Natural killer cell (primary cell): ENCODE measurements at regions not wholly inside any gene's neighbourhood (a gene's known extent, or its start where the extent isn't known, plus 50 kb on each side); places are given as distances from the start of the nearest gene placed in this dataset.

Experiments
- ATAC-seq, 3 donors: fragments of 150-1000 bp in 2 of 3; fragments of 200-7000 bp in 1 of 3; cut with Tn5 transposase; 1 replicate in 1 of 3; 2 replicates in 2 of 3; pipeline ENCODE4 v1.10.0; 2021; ENCODE audit warnings: mild to moderate bottlenecking in 2 of 3, moderate library complexity in 2 of 3
- DNase-seq, 2 donors: peaks; one replicate each; pipeline versions ENCODE4 v3.0.0 to v3.0.0-alpha.2; 2013 to 2021; ENCODE audit warnings: mixed read lengths in 1 of 2
- H3K27ac ChIP-seq: one replicate; pipeline ENCODE4 v1.5.1; 2013; ENCODE audit warnings: mild to moderate bottlenecking, low read length
- H3K27me3 ChIP-seq: one replicate; pipeline ENCODE4 v1.6.1; 2013; ENCODE audit warnings: low read length; ENCODE audit not compliant: control insufficient read depth, insufficient read depth
- H3K36me3 ChIP-seq: one replicate; pipeline ENCODE4 v1.6.1; 2013; ENCODE audit warnings: low read length; ENCODE audit not compliant: control insufficient read depth, insufficient read depth
- H3K4me1 ChIP-seq: one replicate; pipeline ENCODE4 v1.6.1; 2013; ENCODE audit warnings: low read length; ENCODE audit not compliant: control insufficient read depth, insufficient read depth
- H3K4me3 ChIP-seq: one replicate; pipeline ENCODE4 v1.5.1; 2013; ENCODE audit warnings: low read length
- H3K9me3 ChIP-seq: one replicate; pipeline ENCODE4 v1.6.1; 2013; ENCODE audit warnings: low read length; ENCODE audit not compliant: control insufficient read depth, insufficient read depth
- H3K27ac Mint-ChIP-seq, 2 donors: one replicate each; pipeline ENCODE4 v1.8.0; 2022; ENCODE audit warnings: mild to moderate bottlenecking in 2 of 2, mixed read lengths in 2 of 2, moderate library complexity in 1 of 2
- H3K27me3 Mint-ChIP-seq, 2 donors: one replicate each; pipeline ENCODE4 v1.8.0; 2022; ENCODE audit warnings: low read depth in 2 of 2, mixed read lengths in 2 of 2
- H3K36me3 Mint-ChIP-seq: one replicate; pipeline ENCODE4 v1.8.0; 2022; ENCODE audit warnings: mixed read lengths
- H3K4me1 Mint-ChIP-seq, 2 donors: one replicate each; pipeline ENCODE4 v1.8.0; 2022; ENCODE audit warnings: mixed read lengths in 2 of 2
- H3K4me3 Mint-ChIP-seq: one replicate; pipeline ENCODE4 v1.8.0; 2022; ENCODE audit warnings: mild to moderate bottlenecking, moderate library complexity, mixed read lengths
- H3K9me3 Mint-ChIP-seq, 2 donors: one replicate each; pipeline ENCODE4 v1.8.0; 2022; ENCODE audit warnings: mixed read lengths in 2 of 2
- CTCF ChIP-seq: fragments of 200-600 bp; IDR thresholded peaks from one replicate; pipeline ENCODE4 v1.8.0; 2022; ENCODE audit warnings: antibody characterized with exemption
- WGBS: methylation state at CpG from one replicate; pipeline ENCODE4 v1.1.7; 2013; ENCODE audit warnings: missing lambda C conversion rate; ENCODE audit not compliant: insufficient coverage; 5-methylcytosine and 5-hydroxymethylcytosine counted together
- intact Hi-C: fragments of 100-400 bp; cut with micrococcal nuclease; formaldehyde crosslinking; loops from one replicate; pipeline ENCODE4 v1.14.2; 2022

DNA sequence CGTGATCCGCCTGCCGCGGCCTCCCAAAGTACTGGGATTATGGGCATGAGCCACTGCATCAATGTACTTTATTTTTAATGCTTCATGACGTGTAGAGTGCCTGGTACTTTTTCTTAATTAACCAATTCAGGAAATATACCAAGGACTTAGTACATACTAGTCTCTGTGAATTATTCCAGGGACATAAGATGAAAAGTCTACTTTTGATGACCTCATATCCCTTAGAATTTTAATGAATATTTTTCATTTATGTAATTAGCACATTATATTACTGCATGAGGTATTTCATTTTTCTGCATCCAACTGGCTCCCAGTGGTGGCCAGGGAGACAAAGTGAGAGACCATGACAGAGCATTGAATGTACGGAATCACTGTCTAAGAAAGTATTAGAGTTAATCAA, 577.7 kb upstream of the NOVA1 start:
- TF ChIP-seq CTCF, result no peak
- Mint-ChIP-seq H3K4me1 (no peaks in the 10 kb centered on the region), H3K4me3 (no peak overlapping the region), H3K27ac (no peak overlapping the region), H3K27me3 (no peaks in the 10 kb centered on the region), H3K9me3 (peaks cover 7 to 17% of the 10 kb centered on the region in 2 donors), H3K36me3 (peaks cover 9% of the 10 kb centered on the region)
- Histone ChIP-seq H3K27ac (no peak overlapping the region), H3K4me1 (no peaks in the 10 kb centered on the region), H3K36me3 (no peaks in the 10 kb centered on the region), H3K27me3 (no peaks in the 10 kb centered on the region), H3K4me3 (no peak overlapping the region), H3K9me3 (peaks cover 6% of the 10 kb centered on the region)
- no peak for ATAC-seq
- 78% methylated on average over 5 of the region's 6 CpGs for WGBS
- no peak for DNase-seq
- intact Hi-C loops, result no loop called here

- H3K27ac Mint-ChIP-seq, result no peak overlapping the region
- ATAC-seq (no peak), DNase-seq (no peak)
- intact Hi-C loops, result no loop called here
- Histone ChIP-seq H3K27ac (no peak overlapping the region), H3K4me3 (no peak overlapping the region), H3K36me3 (no peaks in the 10 kb centered on the region), H3K27me3 (no peaks in the 10 kb centered on the region), H3K4me1 (no peaks in the 10 kb centered on the region), H3K9me3 (no peaks in the 10 kb centered on the region)
- H3K4me3 Mint-ChIP-seq, result no peak overlapping the region
- no peak for TF ChIP-seq CTCF
- no peaks in the 10 kb centered on the region for H3K4me1 Mint-ChIP-seq
- peaks cover 7 to 12% of the 10 kb centered on the region in 2 donors for H3K9me3 Mint-ChIP-seq
- WGBS, result 95% methylated on average over 3 of the region's 5 CpGs
- no peaks in the 10 kb centered on the region for H3K27me3 Mint-ChIP-seq
- H3K36me3 Mint-ChIP-seq, result no peaks in the 10 kb centered on the region
Measured at GRCh38 chr14:27181333-27181732, 583.5 kb upstream of the NOVA1 start.

DNA sequence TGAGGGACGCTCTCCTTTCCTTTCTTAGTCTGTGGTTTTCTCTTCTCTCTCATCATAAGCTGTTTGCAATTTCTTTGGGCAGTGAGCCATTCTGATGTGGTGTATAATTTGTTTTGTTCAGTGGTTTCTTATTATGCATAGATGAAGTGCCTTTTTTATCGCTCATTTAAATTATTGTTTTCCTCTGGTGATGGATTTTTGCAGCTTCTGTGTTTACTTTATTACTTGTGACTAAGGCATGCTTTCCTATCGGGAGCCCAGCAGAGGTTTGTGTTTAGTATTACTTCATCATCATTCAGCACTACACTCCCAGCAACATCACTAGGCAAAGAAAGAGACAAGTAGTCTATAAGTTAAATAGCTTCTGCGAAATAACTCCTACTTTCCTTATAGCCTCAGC, 586.6 kb upstream of the NOVA1 start:
- 88% methylated on average over 2 of the region's 4 CpGs for WGBS

More for the DNA sequence above, 586.6 kb upstream of the NOVA1 start:
- Histone ChIP-seq H3K27me3 (no peaks in the 10 kb centered on the region), H3K36me3 (no peaks in the 10 kb centered on the region), H3K4me1 (no peaks in the 10 kb centered on the region), H3K9me3 (no peaks in the 10 kb centered on the region), H3K4me3 (no peak overlapping the region), H3K27ac (no peak overlapping the region)
- H3K9me3 Mint-ChIP-seq, result peaks cover 8% of the 10 kb centered on the region in 2 donors
- H3K27me3 Mint-ChIP-seq, result no peaks in the 10 kb centered on the region
- no peaks in the 10 kb centered on the region for H3K36me3 Mint-ChIP-seq
- intact Hi-C loops, result no loop called here
- TF ChIP-seq CTCF, result no peak
- no peak for ATAC-seq
- DNase-seq, result no peak
- no peaks in the 10 kb centered on the region for H3K4me1 Mint-ChIP-seq
- H3K4me3 Mint-ChIP-seq, result no peak overlapping the region
- H3K27ac Mint-ChIP-seq, result no peak overlapping the region
